DND-41 (cell line): ENCODE measurements at regions not wholly inside any gene's neighbourhood (a gene's known extent, or its start where the extent isn't known, plus 50 kb on each side); places are given as distances from the start of the nearest gene placed in this dataset.
"Not testable (repeated sequence)": the region's sequence is repeated elsewhere in the genome, so short reads cannot be mapped to it uniquely, and the experiment has no call there.

Experiments
- ATAC-seq: fragments of 200-7000 bp; cut with Tn5 transposase; 3 replicates; pipeline ENCODE4 v1.9.1; 2021; ENCODE audit warnings: low read depth; ENCODE audit not compliant: insufficient read depth
- DNase-seq: peaks from one replicate; pipeline ENCODE4 v3.0.0-alpha.2; 2020
- H2AFZ ChIP-seq: 2 replicates; pipeline ENCODE4 v1.6.0; 2012; ENCODE audit warnings: low read depth, low read length
- H3K27ac ChIP-seq: 2 replicates; pipeline ENCODE4 v1.5.1; 2012; ENCODE audit warnings: low read length, inconsistent platforms
- H3K27me3 ChIP-seq: fragments of 200-600 bp; sonication (generic); 2 replicates; pipeline ENCODE4 v1.6.0; 2012; ENCODE audit warnings: low read length, mild to moderate bottlenecking, inconsistent platforms; ENCODE audit not compliant: insufficient read depth, poor library complexity
- H3K36me3 ChIP-seq: 2 replicates; pipeline ENCODE4 v1.5.1; 2012; ENCODE audit warnings: low read length, inconsistent platforms; ENCODE audit not compliant: insufficient read depth
- H3K4me1 ChIP-seq: 2 replicates; pipeline ENCODE4 v1.5.1; 2012; ENCODE audit warnings: mild to moderate bottlenecking, low read length; ENCODE audit not compliant: insufficient read depth
- H3K4me2 ChIP-seq: 2 replicates; pipeline ENCODE4 v1.6.0; 2012; ENCODE audit warnings: mild to moderate bottlenecking, moderate library complexity, low read length, inconsistent platforms; ENCODE audit not compliant: insufficient read depth
- H3K4me3 ChIP-seq, 2 experiments: fragments of 200-600 bp in 1 of 2; shearing (Covaris generic) in 1 of 2; 2 replicates each; pipeline ENCODE4 v1.5.1; 2012 to 2016; ENCODE audit warnings: inconsistent platforms in 2 of 2, low read length in 2 of 2, mild to moderate bottlenecking in 2 of 2, low read depth in 1 of 2, moderate library complexity in 1 of 2
- H3K79me2 ChIP-seq: 2 replicates; pipeline ENCODE4 v1.6.0; 2012; ENCODE audit warnings: low read length, inconsistent platforms; ENCODE audit not compliant: insufficient read depth
- H3K9ac ChIP-seq: 2 replicates; pipeline ENCODE4 v1.6.0; 2012; ENCODE audit warnings: low read depth, mild to moderate bottlenecking, inconsistent platforms, low read length, moderate library complexity
- H3K9me3 ChIP-seq: 2 replicates; pipeline ENCODE4 v1.5.1; 2012; ENCODE audit warnings: low read length, moderate library complexity, mild to moderate bottlenecking, inconsistent platforms; ENCODE audit not compliant: insufficient read depth, severe bottlenecking
- H4K20me1 ChIP-seq: 2 replicates; pipeline ENCODE4 v1.6.0; 2012; ENCODE audit warnings: low read length; ENCODE audit not compliant: insufficient read depth

DNA sequence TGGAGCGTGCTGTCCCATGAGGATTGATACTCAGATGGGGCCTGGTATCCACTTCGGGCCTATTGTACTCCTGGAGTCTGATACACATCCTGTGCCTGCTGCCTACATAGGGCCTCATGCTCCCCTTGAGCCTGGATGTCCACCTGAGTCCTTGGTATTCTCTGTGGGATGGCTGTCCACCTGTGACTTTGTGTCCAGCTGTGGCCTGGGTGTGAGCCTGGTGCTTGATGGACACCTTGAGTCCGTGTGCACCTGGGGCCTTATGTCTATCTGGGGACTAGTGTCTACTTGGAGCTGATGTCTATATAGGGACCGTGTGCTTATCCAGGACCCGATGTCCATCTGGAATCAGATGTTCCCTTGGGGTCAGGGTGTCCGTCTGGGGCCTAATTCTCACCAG lies 75.9 kb upstream of the THOC3 start:
- H3K79me2 ChIP-seq, H3K4me1 ChIP-seq: not testable (repeated sequence)

DNA sequence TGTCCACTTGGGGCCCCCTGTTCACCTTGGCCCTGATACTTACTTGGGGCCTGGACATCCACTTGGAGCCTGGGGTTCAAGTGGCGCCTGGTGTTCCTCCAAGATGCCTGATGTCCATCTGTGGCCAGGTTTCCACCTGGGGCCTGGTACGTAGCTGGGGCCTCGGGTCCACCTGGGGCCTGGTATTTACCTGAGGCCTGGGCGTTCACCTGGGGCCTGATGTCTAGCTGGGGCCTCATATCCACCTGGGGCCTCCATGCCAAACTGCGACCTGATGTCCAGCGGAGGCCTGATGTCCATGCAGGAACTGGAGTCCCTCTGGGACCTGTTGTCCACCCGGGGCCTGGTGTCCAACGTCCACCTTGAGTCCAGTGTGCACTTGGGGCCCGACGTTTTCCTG lies 76.3 kb upstream of the THOC3 start:
- H3K4me3 ChIP-seq, H2AFZ ChIP-seq, ATAC-seq, H4K20me1 ChIP-seq, H3K9me3 ChIP-seq, H3K4me1 ChIP-seq, H3K4me2 ChIP-seq, H3K79me2 ChIP-seq, H3K36me3 ChIP-seq, H3K9ac ChIP-seq, H3K27me3 ChIP-seq, DNase-seq, H3K27ac ChIP-seq: not testable (repeated sequence)

More for the DNA sequence above, 75.9 kb upstream of the THOC3 start:
- not testable (repeated sequence) for H3K27ac ChIP-seq, H3K27me3 ChIP-seq, H2AFZ ChIP-seq, H3K4me3 ChIP-seq, ATAC-seq, H3K36me3 ChIP-seq, H3K9ac ChIP-seq, H4K20me1 ChIP-seq, H3K9me3 ChIP-seq, DNase-seq, H3K4me2 ChIP-seq

DNA sequence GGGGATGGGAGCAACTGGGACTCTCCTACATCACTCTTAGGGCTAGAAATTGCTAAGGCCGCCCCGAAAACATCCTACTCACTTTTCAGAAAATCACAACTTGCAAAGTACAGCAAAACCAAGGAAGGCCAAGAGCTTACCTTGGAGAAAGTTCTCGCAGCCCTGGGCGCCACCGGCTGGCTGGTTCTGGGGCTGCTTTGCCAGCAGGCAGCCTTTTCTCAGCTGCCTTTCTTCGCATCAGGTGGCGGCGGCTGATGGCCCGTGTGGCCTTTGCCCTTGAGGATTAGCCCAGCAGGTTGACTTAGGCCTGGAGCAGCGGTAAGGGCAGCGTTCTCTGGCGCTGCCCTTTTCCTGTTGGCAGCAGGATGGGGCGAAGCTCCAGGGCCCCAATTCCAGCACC lies 77.3 kb upstream of the THOC3 start:
- not testable (repeated sequence) for H3K4me1 ChIP-seq, DNase-seq, H2AFZ ChIP-seq, H3K27me3 ChIP-seq, H3K9ac ChIP-seq, H3K9me3 ChIP-seq, H3K27ac ChIP-seq, H3K4me2 ChIP-seq, ATAC-seq, H3K36me3 ChIP-seq, H3K79me2 ChIP-seq, H4K20me1 ChIP-seq, H3K4me3 ChIP-seq

- not testable (repeated sequence) for H3K27ac ChIP-seq, H3K4me2 ChIP-seq, H2AFZ ChIP-seq, H3K79me2 ChIP-seq, H3K4me1 ChIP-seq, H4K20me1 ChIP-seq, H3K4me3 ChIP-seq, H3K9me3 ChIP-seq, H3K36me3 ChIP-seq, ATAC-seq, DNase-seq, H3K27me3 ChIP-seq, H3K9ac ChIP-seq
Measured at GRCh38 chr5:176048671-176049070, 80.6 kb upstream of the THOC3 start.

DNA sequence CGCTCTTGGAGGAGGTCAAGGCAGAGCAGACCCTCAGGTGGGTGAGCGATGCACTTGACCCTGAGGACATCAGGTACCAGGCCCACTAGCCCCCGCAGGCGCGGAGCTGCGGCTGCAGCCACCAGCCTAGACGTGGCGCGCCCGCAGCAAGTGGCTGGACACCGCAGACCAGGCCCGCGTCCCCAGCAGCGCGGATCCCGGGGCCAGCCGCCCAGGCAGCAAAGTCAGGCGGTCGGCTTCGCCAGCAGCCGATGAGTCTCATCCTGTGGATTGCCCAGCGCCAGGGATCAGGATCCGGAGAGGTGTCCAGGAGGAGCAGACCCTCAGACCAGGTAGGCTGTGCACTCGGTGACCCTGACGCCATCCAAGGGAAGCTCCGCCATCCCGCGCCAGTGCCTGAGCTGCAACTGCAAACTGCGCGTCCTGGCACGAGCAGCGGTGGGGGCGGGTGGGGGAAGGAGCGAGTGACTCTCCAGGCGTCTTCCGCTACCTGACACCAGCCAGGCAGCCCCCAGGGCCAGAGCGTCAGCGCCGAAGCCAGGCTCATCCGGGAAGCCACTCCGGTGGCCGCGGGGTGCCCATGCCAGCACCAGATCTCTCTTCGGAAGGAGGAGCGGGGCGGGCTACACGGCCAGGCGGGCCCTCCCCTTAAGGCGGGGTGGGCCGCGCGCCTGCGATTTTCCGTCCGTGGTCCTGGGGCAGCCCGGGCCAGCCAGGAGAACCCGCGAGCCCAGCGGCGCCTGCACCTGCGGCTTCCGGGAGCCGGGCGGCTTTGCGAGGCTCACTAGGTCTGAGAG lies 92.6 kb upstream of the THOC3 start:
- H3K4me3 ChIP-seq, H3K27me3 ChIP-seq, H3K4me2 ChIP-seq, H3K9ac ChIP-seq, H4K20me1 ChIP-seq, H3K79me2 ChIP-seq, H3K27ac ChIP-seq, DNase-seq, H3K36me3 ChIP-seq, H3K9me3 ChIP-seq, H3K4me1 ChIP-seq, H2AFZ ChIP-seq: not testable (repeated sequence)
- ATAC-seq = peak; percentile 31; the same call in 1 of the 3 replicates

DNA sequence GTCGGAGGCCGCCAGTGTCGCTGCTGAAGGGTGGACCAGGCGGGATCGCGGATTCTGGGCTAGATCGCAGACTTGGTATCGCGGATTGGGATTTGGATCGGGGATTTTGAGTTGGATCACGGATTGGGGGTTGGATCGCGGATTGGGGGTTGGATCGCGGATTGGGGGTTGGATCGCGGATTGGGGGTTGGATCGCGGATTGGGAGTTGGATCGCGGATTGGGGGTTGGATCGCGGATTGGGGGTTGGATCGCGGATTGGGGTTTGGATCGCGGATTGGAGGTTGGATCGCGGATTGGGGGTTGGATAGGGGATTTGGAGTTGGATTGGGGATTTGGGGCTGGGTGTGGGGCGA lies 93.1 kb upstream of the THOC3 start:
- not testable (repeated sequence) for H3K27me3 ChIP-seq, H3K9ac ChIP-seq

DNA sequence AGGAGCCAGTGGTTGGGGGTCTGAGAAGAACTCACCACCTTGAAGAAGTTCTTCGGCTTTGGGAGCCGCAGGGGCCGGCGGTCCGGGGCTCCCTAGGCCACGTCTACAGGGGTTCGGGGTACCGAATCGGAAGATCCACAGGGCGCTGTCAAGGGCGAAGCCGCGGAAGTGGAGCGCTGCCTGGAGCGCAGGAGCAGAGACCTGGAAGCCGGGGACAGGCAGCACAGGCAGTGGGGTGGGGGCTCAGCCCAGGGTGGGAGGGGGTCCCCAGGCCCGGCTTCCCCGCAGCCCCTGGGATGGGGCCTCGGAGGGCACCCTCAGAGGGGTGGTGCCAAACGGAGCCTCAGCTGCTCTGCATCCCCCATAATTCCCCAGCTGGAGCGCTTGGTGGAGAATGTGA lies 93.5 kb upstream of the THOC3 start:
- not testable (repeated sequence) for H3K9me3 ChIP-seq, H3K79me2 ChIP-seq, H3K36me3 ChIP-seq, H3K4me1 ChIP-seq, DNase-seq, H3K9ac ChIP-seq, H3K4me3 ChIP-seq, H4K20me1 ChIP-seq, ATAC-seq, H3K27me3 ChIP-seq, H3K27ac ChIP-seq, H3K4me2 ChIP-seq, H2AFZ ChIP-seq

More for the DNA sequence above, 93.1 kb upstream of the THOC3 start:
- not testable (repeated sequence) for H3K9me3 ChIP-seq, H3K27ac ChIP-seq, H4K20me1 ChIP-seq, H2AFZ ChIP-seq, H3K79me2 ChIP-seq, H3K4me1 ChIP-seq, H3K4me2 ChIP-seq, ATAC-seq, DNase-seq, H3K36me3 ChIP-seq, H3K4me3 ChIP-seq

DNA sequence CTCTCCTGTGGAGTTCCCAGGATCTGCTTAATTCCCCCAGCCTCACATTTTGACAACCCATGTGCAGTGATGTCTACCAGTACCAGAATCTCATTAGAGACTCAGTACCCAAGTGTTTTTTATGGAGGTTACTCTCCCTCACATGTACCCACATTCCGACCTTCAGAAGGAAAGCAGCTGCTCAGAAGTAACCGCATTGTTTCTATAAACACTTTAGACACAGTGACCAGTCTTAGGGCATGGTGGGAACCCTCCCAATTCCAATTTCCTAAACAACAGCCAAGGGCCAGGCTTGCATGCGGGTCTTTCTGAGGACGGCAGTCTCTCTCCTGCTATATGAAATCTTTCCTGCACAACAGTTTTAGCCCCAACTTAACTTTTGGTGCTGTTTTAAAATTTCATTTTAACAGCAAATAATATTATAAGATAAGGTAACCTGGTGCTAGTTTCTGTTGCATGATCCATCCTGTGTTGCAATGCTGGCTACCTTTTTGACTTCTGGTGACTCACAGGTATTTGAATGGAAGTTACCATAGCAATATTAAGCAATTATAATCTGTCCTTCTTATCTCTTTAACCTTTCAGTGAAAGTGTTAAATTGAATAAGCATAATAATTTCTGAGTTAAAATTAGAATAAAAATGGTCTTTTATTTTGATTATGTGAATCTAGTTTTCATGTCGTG lies 98.3 kb upstream of the THOC3 start:
- H3K27me3 ChIP-seq, H3K9ac ChIP-seq, DNase-seq, H3K9me3 ChIP-seq, H3K4me3 ChIP-seq, H3K36me3 ChIP-seq, H3K4me1 ChIP-seq, H3K27ac ChIP-seq, H3K4me2 ChIP-seq, H4K20me1 ChIP-seq, H3K79me2 ChIP-seq, H2AFZ ChIP-seq, ATAC-seq: not testable (repeated sequence)
